ENCODE measurements at regions not wholly inside any gene's neighbourhood (a gene's known extent, or its start where the extent isn't known, plus 50 kb on each side); places are given as distances from the start of the nearest gene placed in this dataset.

GRCh38 chr1:30257742-30258380 lies 465.5 kb downstream of the MATN1 start:
- TF ChIP-seq, protein P1, sequence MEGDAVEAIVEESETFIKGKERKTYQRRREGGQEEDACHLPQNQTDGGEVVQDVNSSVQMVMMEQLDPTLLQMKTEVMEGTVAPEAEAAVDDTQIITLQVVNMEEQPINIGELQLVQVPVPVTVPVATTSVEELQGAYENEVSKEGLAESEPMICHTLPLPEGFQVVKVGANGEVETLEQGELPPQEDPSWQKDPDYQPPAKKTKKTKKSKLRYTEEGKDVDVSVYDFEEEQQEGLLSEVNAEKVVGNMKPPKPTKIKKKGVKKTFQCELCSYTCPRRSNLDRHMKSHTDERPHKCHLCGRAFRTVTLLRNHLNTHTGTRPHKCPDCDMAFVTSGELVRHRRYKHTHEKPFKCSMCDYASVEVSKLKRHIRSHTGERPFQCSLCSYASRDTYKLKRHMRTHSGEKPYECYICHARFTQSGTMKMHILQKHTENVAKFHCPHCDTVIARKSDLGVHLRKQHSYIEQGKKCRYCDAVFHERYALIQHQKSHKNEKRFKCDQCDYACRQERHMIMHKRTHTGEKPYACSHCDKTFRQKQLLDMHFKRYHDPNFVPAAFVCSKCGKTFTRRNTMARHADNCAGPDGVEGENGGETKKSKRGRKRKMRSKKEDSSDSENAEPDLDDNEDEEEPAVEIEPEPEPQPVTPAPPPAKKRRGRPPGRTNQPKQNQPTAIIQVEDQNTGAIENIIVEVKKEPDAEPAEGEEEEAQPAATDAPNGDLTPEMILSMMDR (IDR thresholded peaks at IDR 0.05; ENCODE audit: low read depth, low read length, missing control alignments): no peak
- H3K4me3 ChIP-seq (ENCODE audit: low read depth, low read length): no peak overlapping the region

DNA sequence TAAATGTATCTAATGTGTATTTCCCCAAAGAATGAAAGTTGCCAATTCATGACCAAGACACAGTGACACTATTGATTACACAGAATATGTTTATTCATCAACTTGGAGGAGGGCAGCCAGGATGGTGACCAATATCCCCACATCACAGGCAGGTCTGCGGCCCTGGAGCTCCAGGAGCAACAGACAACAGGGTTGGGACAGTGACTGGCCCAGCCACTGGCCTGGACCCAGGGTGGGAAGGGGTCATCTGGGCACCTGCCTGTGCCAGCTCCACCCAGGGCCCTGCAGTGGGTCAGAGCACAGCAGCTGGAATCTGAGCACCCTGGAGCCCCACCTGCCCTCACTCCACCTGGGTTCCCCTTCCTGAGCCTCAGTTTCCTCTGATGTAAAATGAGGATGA lies 466.1 kb downstream of the MATN1 start:
- TF ChIP-seq, protein P1 (IDR thresholded peaks at IDR 0.05; ENCODE audit: low read depth, low read length, missing control alignments): no peak
- no peak overlapping the region for H3K4me3 ChIP-seq (ENCODE audit: low read depth, low read length)
- DNase-seq (ENCODE audit: low read depth): no peak

More at GRCh38 chr1:30257742-30258380, 465.5 kb downstream of the MATN1 start:
- no peak for DNase-seq (ENCODE audit: low read depth)

GRCh38 chr1:30256911-30257310 lies 466.5 kb downstream of the MATN1 start:
- DNase-seq (ENCODE audit: low read depth): no peak
- no peak overlapping the region for H3K4me3 ChIP-seq (ENCODE audit: low read depth, low read length)
- TF ChIP-seq, protein P1 (IDR thresholded peaks at IDR 0.05; ENCODE audit: low read depth, low read length, missing control alignments): no peak

DNA sequence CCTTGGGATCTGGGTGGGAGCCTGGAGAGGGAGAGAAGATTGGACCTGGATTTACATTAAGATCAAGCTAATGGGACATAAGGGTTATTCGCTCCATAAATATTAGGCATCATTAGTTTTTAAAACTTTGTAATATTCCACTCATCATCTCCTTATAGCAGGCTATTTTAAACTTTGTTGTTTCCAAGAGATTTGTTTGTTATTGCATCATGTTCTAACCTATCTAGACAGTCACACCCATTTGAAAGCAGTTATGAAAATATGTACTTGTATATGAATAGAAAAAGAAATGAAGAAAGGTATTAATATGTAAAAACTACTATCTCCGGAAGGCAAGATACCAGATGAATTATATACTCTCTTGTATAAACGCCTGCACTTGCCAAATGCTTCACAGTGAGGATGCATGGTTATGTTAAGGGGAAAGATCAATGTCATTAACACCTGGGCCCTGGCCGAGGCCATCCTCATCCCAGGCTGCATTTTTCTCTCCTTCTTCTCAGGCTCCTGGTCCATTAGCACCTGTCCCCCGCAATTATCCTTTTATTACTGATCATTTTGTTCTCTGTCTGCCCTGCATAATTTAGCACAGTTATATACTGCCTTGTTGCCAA lies 468.2 kb downstream of the MATN1 start:
- TF ChIP-seq, protein P1 (IDR thresholded peaks at IDR 0.05; ENCODE audit: low read depth, low read length, missing control alignments): no peak
- no peak for DNase-seq (ENCODE audit: low read depth)
- no peak overlapping the region for H3K4me3 ChIP-seq (ENCODE audit: low read depth, low read length)

DNA sequence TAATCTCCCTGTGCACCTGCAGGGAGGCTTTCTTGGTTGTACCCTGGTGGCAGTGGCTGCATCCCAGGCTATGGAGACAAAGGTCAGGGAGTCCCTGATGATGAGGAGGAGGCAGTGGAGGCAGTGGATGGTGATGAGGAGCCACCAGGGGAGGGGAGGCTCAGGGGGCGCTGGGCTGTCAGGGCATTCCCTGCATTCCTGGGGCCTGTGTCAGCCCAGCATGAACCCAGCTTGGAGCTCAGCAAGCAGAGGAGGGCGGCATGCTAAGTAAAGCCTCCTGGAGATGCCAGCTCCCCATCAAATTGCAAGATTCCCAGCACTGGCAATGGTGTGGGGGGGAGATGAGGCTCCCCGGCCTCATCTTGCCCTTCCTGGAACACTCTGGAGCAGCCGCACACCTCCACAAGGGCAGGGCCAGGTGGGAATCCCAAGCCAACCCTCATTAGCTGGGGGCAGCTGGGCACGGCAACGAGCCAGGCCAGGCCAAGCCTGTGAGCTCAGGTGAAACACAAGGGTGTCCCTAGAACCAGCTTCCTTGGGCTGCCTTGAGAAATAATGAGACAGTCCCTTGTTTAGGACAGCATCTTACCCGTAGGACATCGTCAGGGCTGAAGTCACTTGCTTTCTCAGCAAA lies 469.5 kb downstream of the MATN1 start:
- TF ChIP-seq, protein P1 (IDR thresholded peaks at IDR 0.05; ENCODE audit: low read depth, low read length, missing control alignments): no peak
- no peak overlapping the region for H3K4me3 ChIP-seq (ENCODE audit: low read depth, low read length)
- DNase-seq (ENCODE audit: low read depth): no peak

- no peak for DNase-seq (ENCODE audit: low read depth)
These were observed 470.0 kb downstream of the MATN1 start for GRCh38 chr1:30253361-30253760.

More at GRCh38 chr1:30253361-30253760, 470.0 kb downstream of the MATN1 start:
- no peak overlapping the region for H3K4me3 ChIP-seq (ENCODE audit: low read depth, low read length)
- TF ChIP-seq, protein P1 (IDR thresholded peaks at IDR 0.05; ENCODE audit: low read depth, low read length, missing control alignments): no peak
